Lower lobe of right lung (tissue), 2 donors: ENCODE measurements at regions not wholly inside any gene's neighbourhood (a gene's known extent, or its start where the extent isn't known, plus 50 kb on each side); places are given as distances from the start of the nearest gene placed in this dataset.
A peak's percentile ranks its signal among the peaks of the same experiment; 100 is the strongest.

Source experiments
- ATAC-seq, 2 donors: fragments of 200-7000 bp; cut with Tn5 transposase; one replicate each; pipeline ENCODE4 v1.9.1; 2020 to 2022; ENCODE audit warnings: mild to moderate bottlenecking in 2 of 2, moderate library complexity in 2 of 2
- DNase-seq: peaks from one replicate; pipeline ENCODE4 v3.0.0-alpha.2; 2020
- H3K27ac ChIP-seq: fragments of 200-600 bp; one replicate; pipeline ENCODE4 v1.8.0; 2022
- H3K27me3 ChIP-seq: fragments of 200-600 bp; one replicate; pipeline ENCODE4 v1.8.0; 2022; ENCODE audit warnings: low read depth
- H3K36me3 ChIP-seq: fragments of 200-600 bp; one replicate; pipeline ENCODE4 v1.8.0; 2022; ENCODE audit warnings: mild to moderate bottlenecking
- H3K4me1 ChIP-seq: fragments of 200-600 bp; one replicate; pipeline ENCODE4 v1.8.0; 2022
- H3K4me3 ChIP-seq: fragments of 200-600 bp; one replicate; pipeline ENCODE4 v1.8.0; 2022; ENCODE audit warnings: mild to moderate bottlenecking
- H3K9me3 ChIP-seq: fragments of 200-600 bp; one replicate; pipeline ENCODE4 v1.8.0; 2022
- CTCF ChIP-seq: fragments of 200-600 bp; IDR thresholded peaks from one replicate; pipeline ENCODE4 v1.8.0; 2022; ENCODE audit warnings: antibody characterized with exemption, mild to moderate bottlenecking
- intact Hi-C: fragments of 100-400 bp; cut with DNase I; formaldehyde crosslinking; loops from one replicate; pipeline ENCODE4 v1.11.0; 2022
- donor health status: DM: no; HTN: yes; CAD: no; lungs with severe emphysema.

GRCh38 chr5:108649106-108649505, 98.6 kb upstream of the FER start:
- DNase-seq (no peak), ATAC-seq (no peak)
- no peak for TF ChIP-seq CTCF
- H3K9me3 ChIP-seq, result peaks cover 7% of the 10 kb centered on the region
- no peaks in the 10 kb centered on the region for H3K36me3 ChIP-seq
- no peak overlapping the region for H3K27ac ChIP-seq
- no peaks in the 10 kb centered on the region for H3K4me1 ChIP-seq
- no peaks in the 10 kb centered on the region for H3K27me3 ChIP-seq
- H3K4me3 ChIP-seq, result no peak overlapping the region
- intact Hi-C loops, result no loop called here

GRCh38 chr5:108642170-108642906, 105.4 kb upstream of the FER start:
- TF ChIP-seq CTCF, result peak; percentile 85
- Histone ChIP-seq H3K27me3 (no peaks in the 10 kb centered on the region), H3K9me3 (peaks cover 4% of the 10 kb centered on the region), H3K36me3 (no peaks in the 10 kb centered on the region), H3K4me3 (no peak overlapping the region), H3K27ac (no peak overlapping the region), H3K4me1 (no peaks in the 10 kb centered on the region)
- ATAC-seq (peak; percentile 91 to 94), DNase-seq (no peak)
- intact Hi-C loops, result no loop called here

GRCh38 chr5:108641596-108641995, 106.1 kb upstream of the FER start:
- H3K4me3 ChIP-seq, result no peak overlapping the region
- intact Hi-C loops, result no loop called here

GRCh38 chr5:108639366-108639765, 108.3 kb upstream of the FER start:
- TF ChIP-seq CTCF, result no peak
- Histone ChIP-seq H3K4me1 (no peaks in the 10 kb centered on the region), H3K4me3 (no peak overlapping the region), H3K27me3 (no peaks in the 10 kb centered on the region), H3K27ac (no peak overlapping the region), H3K9me3 (no peaks in the 10 kb centered on the region), H3K36me3 (no peaks in the 10 kb centered on the region)
- no peak for ATAC-seq
- no peak for DNase-seq
- intact Hi-C loops, result no loop called here

More at GRCh38 chr5:108641596-108641995, 106.1 kb upstream of the FER start:
- ATAC-seq (no peak), DNase-seq (no peak)
- Histone ChIP-seq H3K27ac (no peak overlapping the region), H3K27me3 (no peaks in the 10 kb centered on the region), H3K36me3 (no peaks in the 10 kb centered on the region), H3K4me1 (no peaks in the 10 kb centered on the region), H3K9me3 (no peaks in the 10 kb centered on the region)
- TF ChIP-seq CTCF, result no peak

- no peak for TF ChIP-seq CTCF
- no peaks in the 10 kb centered on the region for H3K9me3 ChIP-seq
- ATAC-seq, result no peak
- H3K4me1 ChIP-seq, result no peaks in the 10 kb centered on the region
- no peaks in the 10 kb centered on the region for H3K36me3 ChIP-seq
- intact Hi-C loops, result no loop called here
- H3K27me3 ChIP-seq, result no peaks in the 10 kb centered on the region
- H3K27ac ChIP-seq, result no peak overlapping the region
- no peak overlapping the region for H3K4me3 ChIP-seq
- no peak for DNase-seq
These were observed 109.7 kb upstream of the FER start for GRCh38 chr5:108638021-108638420.
